Fibroblast of peridontal ligament (primary cell): ENCODE measurements at regions not wholly inside any gene's neighbourhood (a gene's known extent, or its start where the extent isn't known, plus 50 kb on each side); places are given as distances from the start of the nearest gene placed in this dataset.
"Not testable (repeated sequence)": the region's sequence is repeated elsewhere in the genome, so short reads cannot be mapped to it uniquely, and the experiment has no call there.

Experiments
- DNase-seq: peaks from one replicate; pipeline ENCODE4 v3.0.0-alpha.2; 2010; ENCODE audit errors: extremely low read depth

- no peak for DNase-seq
Measured at GRCh38 chr7:115649429-115649828, 381.1 kb downstream of the TFEC start.

DNA sequence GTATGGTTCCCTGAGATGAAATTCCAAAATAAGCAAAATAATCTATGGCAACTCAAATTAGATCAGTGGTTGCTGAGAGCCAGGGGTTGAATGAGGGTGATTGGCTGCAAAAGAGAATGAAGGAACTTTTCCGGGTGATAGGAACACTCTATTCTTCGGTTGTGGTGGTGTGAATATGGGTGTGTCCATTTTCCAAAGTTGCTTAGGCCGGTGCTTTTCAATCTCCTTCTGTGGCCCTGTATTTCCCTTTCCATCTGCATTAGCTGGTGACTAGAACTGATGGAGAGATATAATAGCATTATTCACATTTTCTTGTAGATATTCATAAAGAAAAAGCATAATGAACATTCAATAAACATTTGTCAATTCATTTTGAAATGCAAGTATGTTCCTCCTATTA lies 382.9 kb downstream of the TFEC start:
- no peak for DNase-seq

- DNase-seq: no peak
Measured at GRCh38 chr7:115642194-115642593, 388.4 kb downstream of the TFEC start.

- DNase-seq: no peak
Measured at GRCh38 chr7:115638853-115639252, 391.7 kb downstream of the TFEC start.

DNA sequence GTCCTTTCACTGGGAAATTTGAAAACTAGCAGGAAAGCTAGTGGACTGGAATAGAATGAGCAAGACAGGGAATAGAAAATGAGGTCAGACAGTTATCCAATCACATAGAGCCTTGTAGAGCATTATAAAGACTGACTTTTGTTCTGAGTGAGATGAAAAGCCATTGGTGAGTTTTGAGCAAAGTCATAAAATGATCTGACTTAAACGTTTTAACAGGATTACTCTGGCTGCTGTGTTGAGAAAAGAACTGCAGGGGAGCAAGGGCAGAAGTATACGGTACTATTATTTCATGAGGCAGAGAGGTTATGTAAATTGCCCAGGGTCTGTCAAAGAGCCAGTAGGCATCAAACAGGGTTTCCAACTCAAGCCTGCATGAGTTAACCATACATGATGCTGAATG lies 393.4 kb downstream of the TFEC start:
- DNase-seq: no peak

- DNase-seq: peak; percentile 17
Measured at GRCh38 chr7:115635876-115636275, 394.7 kb downstream of the TFEC start.

DNA sequence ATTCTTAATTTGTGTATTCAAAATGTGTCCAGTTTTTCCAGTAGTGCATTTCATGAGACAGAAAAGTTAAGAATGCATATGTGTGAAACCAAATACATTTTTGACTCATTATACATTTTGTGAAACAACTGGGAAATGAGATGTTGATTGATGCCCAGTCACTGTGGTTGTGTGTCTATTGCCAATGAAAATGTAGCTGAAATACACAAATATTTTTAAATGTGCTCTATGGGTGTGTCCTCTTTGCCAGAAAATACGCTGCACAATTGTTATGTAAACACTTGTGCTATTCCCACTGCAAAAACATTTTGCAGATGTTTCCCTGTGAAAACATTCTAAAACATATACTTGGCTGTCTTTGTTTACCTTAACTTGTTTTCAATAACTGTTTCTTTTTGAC lies 395.2 kb downstream of the TFEC start:
- DNase-seq: peak; percentile 69

DNA sequence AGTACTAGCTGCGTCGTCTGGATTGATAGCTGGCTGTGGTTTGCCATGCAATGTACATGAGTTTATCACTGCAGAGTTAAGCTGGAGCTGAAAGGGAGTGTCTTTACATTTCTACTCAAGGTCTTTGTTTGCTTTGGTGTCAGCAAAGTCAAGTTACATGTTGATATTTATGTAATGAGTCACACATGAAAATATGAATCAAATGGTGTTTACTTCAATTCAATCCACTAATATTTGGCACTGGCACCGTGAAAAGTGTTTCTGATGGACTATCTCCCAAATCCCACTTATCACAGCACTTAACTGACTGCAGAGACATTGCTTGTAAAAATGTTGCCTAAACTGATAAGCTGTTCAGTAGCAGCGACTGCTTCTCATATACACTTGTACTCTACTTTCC lies 395.9 kb downstream of the TFEC start:
- DNase-seq: no peak

GRCh38 chr7:115632636-115633035 lies 397.9 kb downstream of the TFEC start:
- no peak for DNase-seq

GRCh38 chr7:115631782-115632181 lies 398.8 kb downstream of the TFEC start:
- no peak for DNase-seq

DNA sequence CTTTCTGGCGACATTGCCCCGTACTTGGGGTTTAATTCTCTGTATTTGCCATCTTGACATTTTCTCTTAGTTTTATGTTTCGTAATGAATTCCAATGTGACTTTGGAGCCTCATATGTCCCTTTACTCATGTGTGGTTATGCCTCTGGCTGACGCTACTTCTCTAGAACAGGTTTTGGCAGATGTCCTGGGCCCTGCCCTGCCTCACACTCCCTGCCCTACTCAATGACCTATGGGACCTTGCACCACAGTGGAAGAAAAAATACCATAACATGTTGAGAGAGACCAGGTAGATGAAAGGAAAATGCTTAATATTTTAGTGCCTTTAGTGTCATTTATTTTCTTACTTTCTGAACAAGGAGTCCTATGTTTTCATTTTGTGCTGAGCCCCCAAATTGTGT lies 400.5 kb downstream of the TFEC start:
- DNase-seq: no peak

- peak; percentile 32 for DNase-seq
Measured at GRCh38 chr7:115618676-115619075, 411.9 kb downstream of the TFEC start.

DNA sequence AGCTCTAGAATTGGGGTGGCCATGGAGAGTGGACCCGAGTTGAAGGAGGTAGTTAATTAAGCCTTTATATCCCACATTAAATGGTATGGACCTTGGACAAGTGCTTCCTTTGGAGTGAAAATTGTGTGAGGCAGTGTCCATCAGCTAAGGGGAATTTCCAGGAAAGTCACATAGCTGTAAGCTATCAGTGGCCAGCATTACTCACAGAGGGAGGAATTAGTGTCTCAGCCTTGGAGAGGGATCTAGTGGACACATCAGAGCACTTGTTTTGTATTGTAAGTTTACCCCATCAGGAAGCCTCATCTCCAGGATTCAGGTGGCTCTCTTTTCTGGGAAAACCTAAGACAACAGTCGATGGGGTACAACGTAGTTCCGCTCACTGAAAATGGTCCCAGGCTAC lies 416.7 kb downstream of the TFEC start:
- no peak for DNase-seq

DNA sequence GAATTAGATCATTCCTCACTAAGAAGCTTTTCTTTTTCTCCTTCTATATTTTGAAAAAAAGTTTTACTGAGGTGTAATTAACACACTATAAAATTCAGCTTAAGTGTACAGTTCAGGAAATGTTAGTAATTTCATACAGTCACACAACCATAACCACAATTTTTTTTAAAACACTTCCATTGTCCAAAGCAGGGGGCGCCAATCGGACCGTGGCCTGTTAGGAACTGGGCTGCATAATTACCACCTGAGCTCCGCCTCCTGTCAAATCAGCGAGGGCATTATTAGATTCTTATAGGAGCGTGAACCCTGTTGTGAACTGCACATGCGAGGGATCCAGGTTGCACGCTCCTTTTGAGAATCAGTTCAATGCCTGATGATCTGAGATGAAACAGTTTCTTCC lies 427.1 kb downstream of the TFEC start:
- no peak for DNase-seq

- peak; percentile 46 for DNase-seq
Measured at GRCh38 chr7:115600207-115600606, 430.4 kb downstream of the TFEC start.

DNA sequence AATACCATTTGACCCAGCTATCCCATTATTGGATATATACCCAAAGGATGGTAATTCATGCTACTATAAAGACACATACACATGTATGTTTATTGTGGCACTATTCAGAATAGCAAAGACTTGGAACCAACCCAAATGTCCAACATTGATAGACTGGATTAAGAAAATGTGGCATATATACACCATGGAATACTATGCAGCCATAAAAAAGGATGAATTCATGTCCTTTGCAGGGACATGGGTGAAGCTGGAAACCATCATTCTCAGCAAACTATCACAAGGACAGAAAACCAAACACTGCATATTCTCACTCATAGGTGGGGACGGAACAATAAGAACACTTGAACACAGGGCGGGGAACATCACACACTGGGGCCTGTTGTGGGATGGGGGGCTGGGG lies 431.4 kb downstream of the TFEC start:
- not testable (repeated sequence) for DNase-seq

DNA sequence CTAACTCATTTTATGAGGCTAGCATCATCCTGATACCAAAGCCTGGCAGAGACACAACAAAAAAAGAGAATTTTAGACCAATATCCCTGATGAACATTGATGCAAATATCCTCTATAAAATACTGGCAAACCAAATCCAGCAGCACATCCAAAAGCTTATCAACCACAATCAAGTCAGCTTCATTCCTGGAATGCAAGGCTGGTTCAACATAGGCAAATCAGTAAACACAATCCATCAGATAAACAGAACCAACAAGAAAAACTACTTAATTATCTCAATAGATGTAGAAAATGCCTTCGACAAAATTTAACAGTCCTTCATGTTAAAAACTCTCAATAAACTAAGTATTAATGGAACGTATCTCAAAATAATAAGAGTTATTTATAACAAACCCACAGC lies 433.3 kb downstream of the TFEC start:
- DNase-seq: not testable (repeated sequence)

DNA sequence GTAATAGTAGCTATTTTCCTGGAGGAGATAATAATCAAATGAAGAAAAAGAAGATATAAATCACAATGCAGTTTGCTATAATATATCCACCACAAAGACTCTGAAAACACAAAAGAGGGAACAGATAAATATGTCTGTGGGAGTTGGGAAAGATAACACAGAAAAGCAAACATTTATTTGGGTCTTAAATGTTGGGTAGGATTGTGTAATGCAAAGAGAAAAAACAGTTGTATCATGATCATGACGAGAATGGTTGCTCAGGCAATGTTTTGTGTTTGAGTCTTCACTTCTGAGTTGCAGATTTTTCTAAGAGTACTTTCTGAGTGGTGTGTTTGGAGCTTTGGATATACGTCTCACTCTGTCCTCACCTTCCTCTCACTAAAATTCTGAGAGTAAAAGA lies 437.5 kb downstream of the TFEC start:
- DNase-seq: no peak

DNA sequence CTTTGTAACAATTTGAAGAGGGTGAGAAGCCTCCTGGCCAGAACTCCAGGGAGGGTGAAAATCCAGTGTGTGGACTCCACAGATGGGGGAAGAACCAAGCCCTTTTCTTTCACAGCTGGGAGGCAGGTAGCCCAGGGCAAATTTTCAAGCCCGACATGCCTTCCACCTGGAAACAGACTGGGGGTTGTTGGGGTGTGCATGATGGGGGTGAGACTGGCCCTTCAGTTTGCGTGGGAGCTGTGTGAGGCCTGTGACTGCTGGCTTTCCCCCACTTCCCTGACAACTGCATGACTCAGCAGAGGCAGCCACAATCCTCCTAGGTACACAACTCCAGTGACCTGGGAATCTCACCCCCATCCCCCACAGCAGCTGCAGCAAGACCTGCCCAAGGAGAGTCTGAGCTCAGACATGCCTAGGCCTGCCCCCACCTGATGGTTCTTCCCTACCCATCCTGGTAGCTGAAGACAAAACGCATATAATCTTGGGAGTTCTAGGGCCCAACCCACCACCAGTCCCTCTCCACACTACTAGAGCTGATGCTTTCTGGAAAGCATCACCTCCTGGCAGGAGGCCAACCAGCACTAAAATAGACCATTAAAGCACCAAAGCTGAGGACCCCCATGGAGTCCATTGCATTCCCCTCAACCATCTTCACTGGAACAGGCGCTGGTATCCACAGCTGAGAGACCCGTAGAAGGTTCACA lies 445.4 kb downstream of the TFEC start:
- DNase-seq: no peak

- DNase-seq: no peak
Measured at GRCh38 chr7:115582956-115583355, 447.6 kb downstream of the TFEC start.

DNA sequence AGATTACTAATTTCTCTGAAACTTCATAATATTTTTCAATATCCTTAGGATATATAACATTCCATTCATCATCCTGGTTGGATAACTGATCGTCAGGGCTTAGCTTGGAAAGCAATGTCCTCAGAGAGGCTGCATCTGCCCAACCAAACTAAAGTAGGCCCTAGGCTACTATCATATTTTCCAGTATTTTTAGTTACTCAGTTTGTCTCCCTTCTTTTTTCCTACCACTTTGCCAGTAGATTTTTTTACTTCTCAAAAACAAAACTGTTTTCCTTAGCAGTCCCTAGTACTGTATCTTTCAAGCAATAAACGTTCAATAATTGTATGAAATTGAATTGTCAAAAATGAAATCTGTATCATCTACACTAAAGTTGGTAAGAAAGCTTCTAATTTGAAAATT lies 452.0 kb downstream of the TFEC start:
- no peak for DNase-seq

DNA sequence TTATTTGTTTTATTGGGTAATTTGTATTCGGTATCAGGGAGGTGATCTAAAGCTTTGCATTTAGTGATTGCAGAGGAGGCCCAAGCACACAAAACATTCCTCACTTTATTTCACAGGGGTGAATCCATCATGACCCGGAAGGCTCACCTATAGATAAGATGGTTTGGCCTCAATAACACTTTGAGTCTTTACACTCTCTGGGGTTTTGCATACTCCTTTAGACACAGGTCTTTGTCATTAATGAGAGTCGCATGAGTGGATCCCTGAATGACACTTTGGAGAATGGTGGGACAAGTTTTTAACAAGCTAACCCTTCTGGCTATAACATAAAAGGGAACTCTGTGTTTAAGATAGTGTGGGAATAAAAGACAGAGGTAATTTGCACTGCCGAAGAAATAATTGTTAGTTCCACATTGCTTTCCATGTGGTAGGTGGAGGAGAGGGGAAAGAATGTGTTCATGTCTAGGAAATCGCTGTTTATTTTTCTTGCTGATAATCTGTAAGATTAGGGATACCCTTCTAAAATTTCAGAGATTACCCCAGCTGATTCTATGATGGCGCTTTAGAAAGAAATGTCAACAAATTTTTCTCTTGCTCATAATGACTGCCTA lies 455.8 kb downstream of the TFEC start:
- DNase-seq: no peak

- DNase-seq: peak; percentile 46
Measured at GRCh38 chr7:115572111-115572510, 458.5 kb downstream of the TFEC start.
